Endothelial cell of umbilical vein (primary cell): ENCODE measurements at regions not wholly inside any gene's neighbourhood (a gene's known extent, or its start where the extent isn't known, plus 50 kb on each side); places are given as distances from the start of the nearest gene placed in this dataset.

Experiments
- BruUV-seq: library from RNA; stranded (reverse); fragments of 400-500 nt; replicated peaks from 2 replicates; lab custom pipeline; 2021; lab: Mats Ljungman, UMichigan
- CTCF ChIA-PET: fragments of 300-600, 350-600 bp; sonication (Branson Sonifier 250); formaldehyde crosslinking; loops from one replicate; lab custom pipeline; 2021; ENCODE audit warnings: antibody characterized with exemption, inconsistent platforms; lab: Charles Lee
- POLR2A ChIA-PET: fragments of 300-600, 350-600 bp; sonication (Branson Sonifier 250); formaldehyde crosslinking; loops from one replicate; lab custom pipeline; 2021; ENCODE audit warnings: antibody characterized with exemption, inconsistent platforms; lab: Charles Lee
- DNase-seq: peaks from one replicate; pipeline ENCODE4 v3.0.0-alpha.2; 2011; ENCODE audit warnings: low read depth, low spot score
- FAIRE-seq: peaks from 2 replicates; lab custom pipeline; 2011; peaks lifted over from hg19 to GRCh38; lab: Jason Lieb, UNC
- H2AFZ ChIP-seq: 2 replicates; pipeline ENCODE4 v1.6.0; 2012; ENCODE audit warnings: low read depth, low read length, control low read depth, inconsistent platforms
- H3K27ac ChIP-seq: 2 replicates; pipeline ENCODE4 v1.5.1; 2011; ENCODE audit warnings: low read depth, mild to moderate bottlenecking, control low read depth, low read length, moderate library complexity; ENCODE audit not compliant: insufficient read depth
- H3K27me3 ChIP-seq, 2 experiments: 2 replicates each; pipeline versions ENCODE4 v1.6.0 to v1.6.1; 2011; ENCODE audit warnings: low read length in 2 of 2, mixed read lengths in 1 of 2; ENCODE audit not compliant: control insufficient read depth in 2 of 2, insufficient read depth in 2 of 2
- H3K36me3 ChIP-seq, 2 experiments: 2 replicates in 1 of 2; 3 replicates in 1 of 2; pipeline ENCODE4 v1.5.1; 2011; ENCODE audit warnings: low read length in 2 of 2, mild to moderate bottlenecking in 1 of 2, moderate library complexity in 1 of 2; ENCODE audit not compliant: control insufficient read depth in 2 of 2, insufficient read depth in 2 of 2; ENCODE audit errors: extremely low read depth in 1 of 2
- H3K4me1 ChIP-seq: 3 replicates; pipeline ENCODE4 v1.5.1; 2011; ENCODE audit warnings: mild to moderate bottlenecking, low read length; ENCODE audit not compliant: control insufficient read depth, insufficient read depth; ENCODE audit errors: extremely low read depth
- H3K4me2 ChIP-seq: 2 replicates; pipeline ENCODE4 v1.6.1; 2011; ENCODE audit warnings: low read length, control low read depth, mixed read lengths; ENCODE audit not compliant: insufficient read depth
- H3K4me3 ChIP-seq, 3 experiments: fragments of 200-600 bp in 1 of 3; sonication (generic), shearing (Covaris generic) in 1 of 3; replicated peaks in 1 of 3; 2 replicates each; pipeline ENCODE4 v1.5.1; 2011 to 2016; ENCODE audit warnings: control low read depth in 3 of 3, low read length in 3 of 3, mild to moderate bottlenecking in 2 of 3, inconsistent platforms in 1 of 3, low read depth in 1 of 3, moderate library complexity in 1 of 3; ENCODE audit not compliant: insufficient read depth in 1 of 3
- H3K79me2 ChIP-seq: 2 replicates; pipeline ENCODE4 v1.6.0; 2012; ENCODE audit warnings: low read length, inconsistent platforms; ENCODE audit not compliant: control insufficient read depth, insufficient read depth
- H3K9ac ChIP-seq: replicated peaks from 2 replicates; pipeline ENCODE3; 2011; ENCODE audit warnings: low read length, control low read depth; ENCODE audit not compliant: insufficient read depth; ENCODE audit errors: extremely low read depth
- H3K9me1 ChIP-seq: replicated peaks from 3 replicates; pipeline ENCODE4 v1.6.0; 2011; ENCODE audit warnings: mild to moderate bottlenecking, low read length; ENCODE audit not compliant: control insufficient read depth, insufficient read depth; ENCODE audit errors: extremely low read depth
- H3K9me3 ChIP-seq: replicated peaks from 2 replicates; pipeline ENCODE4 v1.5.1; 2012; ENCODE audit warnings: low read length, inconsistent platforms; ENCODE audit not compliant: control insufficient read depth, insufficient read depth
- H4K20me1 ChIP-seq: replicated peaks from 2 replicates; pipeline ENCODE3; 2011; ENCODE audit warnings: mild to moderate bottlenecking, low read length; ENCODE audit not compliant: control insufficient read depth, insufficient read depth; ENCODE audit errors: extremely low read depth
- EZH2 ChIP-seq: IDR thresholded peaks from 2 replicates; pipeline ENCODE4 v1.6.1; 2012; ENCODE audit warnings: borderline replicate concordance, low read depth, mild to moderate bottlenecking, moderate library complexity, low read length, inconsistent platforms; ENCODE audit not compliant: severe bottlenecking
- FOS ChIP-seq: IDR thresholded peaks from 2 replicates; pipeline ENCODE4 v1.6.1; 2011; ENCODE audit warnings: mild to moderate bottlenecking, low read length, moderate library complexity, borderline replicate concordance; ENCODE audit not compliant: insufficient read depth
- GATA2 ChIP-seq: IDR thresholded peaks from 2 replicates; pipeline ENCODE4 v1.7.0; 2011; ENCODE audit warnings: low read depth, mild to moderate bottlenecking, moderate library complexity, mixed read lengths, low read length; ENCODE audit not compliant: insufficient read length, insufficient read depth
- JUN ChIP-seq: IDR thresholded peaks from 2 replicates; pipeline ENCODE4 v1.6.1; 2011; ENCODE audit warnings: borderline replicate concordance, low read depth; ENCODE audit not compliant: insufficient read length, insufficient read depth
- MYC ChIP-seq: IDR thresholded peaks from one replicate; pipeline ENCODE4 v1.6.1; 2011; ENCODE audit warnings: mild to moderate bottlenecking, low read depth, low read length
- POLR2A ChIP-seq: IDR thresholded peaks from 2 replicates; pipeline ENCODE4 v1.6.1; 2012; ENCODE audit warnings: low read depth, mild to moderate bottlenecking, control low read depth, low read length
- POLR2AphosphoS5 ChIP-seq: IDR thresholded peaks from 2 replicates; pipeline ENCODE4 v1.6.1; 2012; ENCODE audit warnings: low read depth, mild to moderate bottlenecking, control low read depth, low read length, moderate library complexity; ENCODE audit not compliant: insufficient read depth
- dilution Hi-C: fragments of 300-500 bp; cut with MboI; formaldehyde crosslinking; loops from one replicate; pipeline ENCODE4 v1.15.0; 2019; ENCODE audit warnings: low sequenced_read_pairs; ENCODE audit not compliant: extremely low pct_ligation_motif_present
- intact Hi-C: fragments of 100-400 bp; cut with micrococcal nuclease; formaldehyde crosslinking; loops from one replicate; pipeline ENCODE4 v1.10.0; 2022
- TF ChIP-seq, protein P1 (sequence below): IDR thresholded peaks from 2 replicates; pipeline ENCODE4 v1.6.1; 2011; ENCODE audit not compliant: insufficient read depth, insufficient read length
- TF ChIP-seq, protein P2 (sequence below), 2 donors: IDR thresholded peaks; 1 replicate in 1 of 2; 2 replicates in 1 of 2; pipeline ENCODE4 v1.5.1; 2011; ENCODE audit warnings: low read length in 2 of 2, mild to moderate bottlenecking in 2 of 2, moderate library complexity in 2 of 2, control low read depth in 1 of 2, inconsistent platforms in 1 of 2, low read depth in 1 of 2; ENCODE audit not compliant: insufficient read depth in 1 of 2; ENCODE audit errors: extremely low read depth in 1 of 2

DNA sequence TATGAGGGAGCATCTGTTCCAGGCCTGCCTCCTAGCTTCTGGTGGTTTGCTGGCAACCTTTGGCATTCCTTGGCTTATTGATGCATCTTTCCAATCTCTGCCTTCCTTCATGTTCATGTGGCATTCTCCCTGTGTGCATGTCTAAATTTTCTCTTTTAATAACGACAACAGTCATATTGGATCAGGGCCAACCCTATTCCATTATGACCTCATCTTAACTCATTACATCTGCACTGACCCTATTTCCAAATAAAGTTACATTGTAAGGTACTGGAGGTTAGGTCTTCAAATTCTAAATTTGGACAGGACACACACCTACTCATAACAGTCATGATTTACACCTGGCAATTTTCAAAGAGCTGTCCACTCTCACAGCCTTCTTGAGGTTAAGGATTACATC is 117.2 kb upstream of the FGGY start:
- TF ChIP-seq POLR2A (no peak), FOS (no peak), JUN (no peak), POLR2AphosphoS5 (no peak)
- no peaks in the 10 kb centered on the region for H4K20me1 ChIP-seq
- no peaks in the 10 kb centered on the region for H3K36me3 ChIP-seq
- H3K4me2 ChIP-seq = no peak overlapping the region
- intact Hi-C loops = no loop called here
- H3K27ac ChIP-seq = no peak overlapping the region
- no peak overlapping the region for H3K9ac ChIP-seq
- DNase-seq = peak; percentile 24
- POLR2A ChIA-PET = no interaction called here
- BruUV-seq = no TSS peak
- H2AFZ ChIP-seq = no peak overlapping the region
- no peak for FAIRE-seq
- no peaks in the 10 kb centered on the region for H3K79me2 ChIP-seq
- CTCF ChIA-PET = interaction anchor here (0.7 to 1.2 kb wide), 2 partner anchors 520 to 522 kb away, joined by 3 read pairs; no protein-coding TSS in a partner anchor
- dilution Hi-C loops = no loop called here
- no peaks in the 10 kb centered on the region for H3K9me1 ChIP-seq
- no peaks in the 10 kb centered on the region for H3K9me3 ChIP-seq
- H3K27me3 ChIP-seq = no peaks in the 10 kb centered on the region
- no peak overlapping the region for H3K4me3 ChIP-seq
- no peaks in the 10 kb centered on the region for H3K4me1 ChIP-seq

DNA sequence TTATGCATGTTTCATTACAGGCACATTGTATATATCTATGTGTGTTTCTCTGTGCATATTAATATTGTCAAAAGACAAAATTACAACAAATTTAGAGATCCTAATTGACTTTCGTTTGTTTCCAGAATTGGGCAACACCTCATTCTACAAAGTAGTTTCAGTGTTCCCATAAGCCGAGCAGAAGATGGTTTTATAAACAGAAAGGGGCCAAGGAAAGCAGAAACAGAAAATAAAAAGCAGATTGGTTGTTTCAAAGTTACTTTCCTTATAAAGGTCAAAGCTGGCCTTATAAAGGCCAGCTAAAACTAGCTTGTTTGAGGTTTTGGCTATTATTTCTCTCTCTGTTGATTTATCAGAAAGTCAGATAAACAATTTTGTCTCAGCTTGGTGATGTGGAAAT is 116.2 kb upstream of the FGGY start:
- FAIRE-seq (no peak), DNase-seq (no peak)
- dilution Hi-C loops = no loop called here
- H3K9me1 ChIP-seq = no peaks in the 10 kb centered on the region
- no peak overlapping the region for H3K4me3 ChIP-seq
- no peaks in the 10 kb centered on the region for H3K9me3 ChIP-seq
- TF ChIP-seq GATA2 (no peak), MYC (no peak), EZH2 (no peak), FOS (no peak), POLR2A (no peak), POLR2AphosphoS5 (no peak), JUN (no peak)
- TF ChIP-seq, protein P1, sequence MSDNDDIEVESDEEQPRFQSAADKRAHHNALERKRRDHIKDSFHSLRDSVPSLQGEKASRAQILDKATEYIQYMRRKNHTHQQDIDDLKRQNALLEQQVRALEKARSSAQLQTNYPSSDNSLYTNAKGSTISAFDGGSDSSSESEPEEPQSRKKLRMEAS = no peak
- TF ChIP-seq, protein P2, sequence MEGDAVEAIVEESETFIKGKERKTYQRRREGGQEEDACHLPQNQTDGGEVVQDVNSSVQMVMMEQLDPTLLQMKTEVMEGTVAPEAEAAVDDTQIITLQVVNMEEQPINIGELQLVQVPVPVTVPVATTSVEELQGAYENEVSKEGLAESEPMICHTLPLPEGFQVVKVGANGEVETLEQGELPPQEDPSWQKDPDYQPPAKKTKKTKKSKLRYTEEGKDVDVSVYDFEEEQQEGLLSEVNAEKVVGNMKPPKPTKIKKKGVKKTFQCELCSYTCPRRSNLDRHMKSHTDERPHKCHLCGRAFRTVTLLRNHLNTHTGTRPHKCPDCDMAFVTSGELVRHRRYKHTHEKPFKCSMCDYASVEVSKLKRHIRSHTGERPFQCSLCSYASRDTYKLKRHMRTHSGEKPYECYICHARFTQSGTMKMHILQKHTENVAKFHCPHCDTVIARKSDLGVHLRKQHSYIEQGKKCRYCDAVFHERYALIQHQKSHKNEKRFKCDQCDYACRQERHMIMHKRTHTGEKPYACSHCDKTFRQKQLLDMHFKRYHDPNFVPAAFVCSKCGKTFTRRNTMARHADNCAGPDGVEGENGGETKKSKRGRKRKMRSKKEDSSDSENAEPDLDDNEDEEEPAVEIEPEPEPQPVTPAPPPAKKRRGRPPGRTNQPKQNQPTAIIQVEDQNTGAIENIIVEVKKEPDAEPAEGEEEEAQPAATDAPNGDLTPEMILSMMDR (IDR thresholded peaks at IDR 0.05; ENCODE audit: extremely low read depth in 1 of 2, insufficient read depth in 1 of 2, low read depth in 1 of 2, low read length in 2 of 2) = no peak
- no peaks in the 10 kb centered on the region for H3K79me2 ChIP-seq
- POLR2A ChIA-PET = no interaction called here
- no TSS peak for BruUV-seq
- H4K20me1 ChIP-seq = no peaks in the 10 kb centered on the region
- no peak overlapping the region for H3K27ac ChIP-seq
- H3K4me2 ChIP-seq = no peak overlapping the region
- no peaks in the 10 kb centered on the region for H3K4me1 ChIP-seq
- H2AFZ ChIP-seq = no peak overlapping the region
- H3K36me3 ChIP-seq = no peaks in the 10 kb centered on the region
- CTCF ChIA-PET = interaction anchor here (1.5 kb wide), 1 partner anchor 32 kb away, joined by 5 read pairs; no protein-coding TSS in a partner anchor
- no peaks in the 10 kb centered on the region for H3K27me3 ChIP-seq
- H3K9ac ChIP-seq = no peak overlapping the region
- intact Hi-C loops = no loop called here
